Astrocyte of the cerebellum (primary cell): ENCODE measurements at regions not wholly inside any gene's neighbourhood (a gene's known extent, or its start where the extent isn't known, plus 50 kb on each side); places are given as distances from the start of the nearest gene placed in this dataset.
"Not testable (repeated sequence)": the region's sequence is repeated elsewhere in the genome, so short reads cannot be mapped to it uniquely, and the experiment has no call there.

Source experiments
- DNase-seq: peaks from one replicate; pipeline ENCODE4 v3.0.0-alpha.2; 2011; ENCODE audit warnings: low read depth
- H3K4me3 ChIP-seq: 2 replicates; pipeline ENCODE4 v1.5.1; 2011; ENCODE audit warnings: mild to moderate bottlenecking, low read depth, low read length, moderate library complexity
- CTCF ChIP-seq: IDR thresholded peaks from 2 replicates; pipeline ENCODE4 v1.5.1; 2012; ENCODE audit warnings: low read length, low read depth, moderate library complexity, mild to moderate bottlenecking; ENCODE audit errors: missing control alignments
- in situ Hi-C: cut with HindIII; loops from 2 replicates; pipeline ENCODE4 v1.10.0; 2017; ENCODE audit warnings: low sequenced_read_pairs

- in situ Hi-C loops = no loop called here
- no peak overlapping the region for H3K4me3 ChIP-seq
- DNase-seq = no peak
- TF ChIP-seq CTCF = no peak
These were observed 66.7 kb upstream of the BMP2 start for GRCh38 chr20:6700563-6701329.

GRCh38 chr20:6699921-6700562, 67.4 kb upstream of the BMP2 start:
- no peak for DNase-seq
- in situ Hi-C loops = no loop called here
- no peak overlapping the region for H3K4me3 ChIP-seq
- TF ChIP-seq CTCF = no peak

GRCh38 chr20:6698723-6699122, 68.8 kb upstream of the BMP2 start:
- no peak for DNase-seq
- in situ Hi-C loops = no loop called here
- no peak for TF ChIP-seq CTCF
- H3K4me3 ChIP-seq = no peak overlapping the region

- TF ChIP-seq CTCF = no peak
- in situ Hi-C loops = no loop called here
- no peak for DNase-seq
- no peak overlapping the region for H3K4me3 ChIP-seq
These were observed 69.4 kb upstream of the BMP2 start for GRCh38 chr20:6698056-6698455.

GRCh38 chr20:6697228-6697972, 70.1 kb upstream of the BMP2 start:
- no peak for DNase-seq
- in situ Hi-C loops = no loop called here
- no peak overlapping the region for H3K4me3 ChIP-seq
- TF ChIP-seq CTCF = no peak

- no peak for DNase-seq
- TF ChIP-seq CTCF = no peak
- H3K4me3 ChIP-seq = no peak overlapping the region
- in situ Hi-C loops = no loop called here
These were observed 71.5 kb upstream of the BMP2 start for GRCh38 chr20:6696001-6696400.

- in situ Hi-C loops, DNase-seq: not testable (repeated sequence)
These were observed 73.7 kb upstream of the BMP2 start for GRCh38 chr20:6693808-6694198.

More at GRCh38 chr20:6693808-6694198, 73.7 kb upstream of the BMP2 start:
- H3K4me3 ChIP-seq = not testable (repeated sequence)
